HT1080 (cell line): ENCODE measurements at regions not wholly inside any gene's neighbourhood (a gene's known extent, or its start where the extent isn't known, plus 50 kb on each side); places are given as distances from the start of the nearest gene placed in this dataset.

Experiments used
- DNase-seq: peaks from one replicate; pipeline ENCODE4 v3.0.0-alpha.2; 2015; ENCODE audit warnings: low read depth

DNA sequence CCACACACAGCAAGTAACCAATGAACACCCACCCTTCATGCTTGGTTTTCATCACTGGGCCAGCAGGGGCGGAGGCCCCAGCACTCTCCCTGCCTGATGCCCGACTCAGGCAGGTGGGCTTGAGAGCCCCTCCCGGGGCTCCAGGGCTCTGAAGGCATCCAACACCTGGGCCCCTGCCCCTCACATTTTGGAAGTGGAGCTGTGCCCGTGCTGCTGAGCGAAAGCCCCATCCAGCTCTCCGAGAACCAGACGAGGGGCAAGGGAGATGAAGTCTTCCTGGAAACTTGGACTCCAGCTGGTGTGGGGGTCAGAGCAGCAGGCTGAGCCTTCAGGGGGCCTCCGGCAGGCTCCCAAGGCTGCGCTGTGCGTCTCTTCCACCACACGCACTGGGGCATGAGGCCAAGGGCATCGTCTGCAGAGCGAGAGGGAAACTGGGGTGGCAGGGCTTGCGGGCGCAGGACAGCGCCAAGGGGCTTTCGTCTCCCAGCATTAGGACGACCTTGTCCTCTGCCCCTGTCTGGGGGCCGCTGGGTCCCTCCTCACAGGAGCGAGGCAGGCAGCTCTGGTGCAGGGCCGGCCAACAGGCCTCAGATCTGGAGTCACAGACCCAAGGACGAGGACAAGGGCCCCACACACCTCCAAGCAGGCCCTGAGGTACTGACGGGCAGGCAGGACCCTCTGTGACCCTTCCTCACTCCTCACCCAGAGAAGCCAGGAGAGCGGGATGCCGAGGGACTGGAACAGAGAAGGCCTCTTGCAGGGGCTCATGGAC, 108.3 kb upstream of the FAM20C start:
- no peak for DNase-seq

DNA sequence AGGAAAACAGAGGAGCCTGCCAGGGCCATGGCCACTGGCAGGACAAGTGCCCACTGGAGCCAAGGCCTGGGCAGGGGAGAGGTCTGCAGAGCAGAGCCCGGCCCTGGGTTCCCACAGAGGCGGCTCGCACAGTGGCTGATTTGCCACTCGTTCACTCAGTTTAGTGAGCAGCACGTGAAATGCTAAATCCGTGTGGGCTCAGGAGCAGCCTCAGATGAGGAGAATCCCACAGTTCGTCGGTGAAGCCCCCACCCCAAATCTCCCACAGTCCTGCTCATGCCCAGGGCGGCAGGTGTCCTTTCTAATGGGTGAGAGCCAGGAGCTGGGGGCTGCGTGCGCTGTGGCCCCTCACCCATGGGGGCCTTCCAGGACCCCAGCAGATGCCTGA, 107.7 kb upstream of the FAM20C start:
- no peak for DNase-seq

DNA sequence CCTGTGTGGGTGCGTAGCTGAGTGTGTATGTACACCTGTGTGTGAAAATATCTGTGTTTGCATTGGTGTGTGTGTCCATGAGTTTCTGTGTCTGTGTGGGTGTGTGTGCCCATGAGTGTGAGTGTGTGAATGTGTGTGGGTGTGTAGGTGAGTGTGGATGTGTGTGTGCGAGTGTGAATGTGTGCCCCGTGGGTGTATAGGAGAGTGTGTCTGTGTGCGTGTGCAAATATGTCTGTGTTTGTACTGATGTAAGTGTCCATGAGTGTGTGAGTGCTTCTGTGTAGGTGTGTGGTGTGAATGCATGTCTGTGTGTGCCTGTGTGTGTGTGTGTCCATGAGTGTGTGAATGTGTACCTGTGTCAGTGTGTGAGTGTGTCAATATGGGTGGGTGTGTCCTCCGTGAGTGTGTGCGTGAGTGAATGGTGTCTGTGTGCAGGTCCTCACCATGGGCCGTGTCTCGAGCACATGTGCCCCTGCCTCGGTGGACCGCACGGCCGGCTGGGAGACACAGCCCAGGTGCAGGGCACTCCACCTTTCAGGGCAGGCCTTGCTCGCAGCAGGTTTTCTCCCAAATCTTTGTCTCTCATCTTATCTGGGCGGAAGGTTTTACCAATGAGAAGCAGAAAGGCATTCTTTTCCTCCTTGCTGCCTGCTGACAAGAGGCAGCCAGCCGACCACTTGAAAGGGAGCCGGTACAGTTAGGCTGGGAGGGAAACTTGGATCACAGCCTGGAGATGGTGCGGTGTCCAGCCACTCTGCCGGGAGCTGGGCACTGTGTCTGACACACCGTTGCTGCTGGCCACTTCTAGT, 107.1 kb upstream of the FAM20C start:
- peak; percentile 60 for DNase-seq

DNA sequence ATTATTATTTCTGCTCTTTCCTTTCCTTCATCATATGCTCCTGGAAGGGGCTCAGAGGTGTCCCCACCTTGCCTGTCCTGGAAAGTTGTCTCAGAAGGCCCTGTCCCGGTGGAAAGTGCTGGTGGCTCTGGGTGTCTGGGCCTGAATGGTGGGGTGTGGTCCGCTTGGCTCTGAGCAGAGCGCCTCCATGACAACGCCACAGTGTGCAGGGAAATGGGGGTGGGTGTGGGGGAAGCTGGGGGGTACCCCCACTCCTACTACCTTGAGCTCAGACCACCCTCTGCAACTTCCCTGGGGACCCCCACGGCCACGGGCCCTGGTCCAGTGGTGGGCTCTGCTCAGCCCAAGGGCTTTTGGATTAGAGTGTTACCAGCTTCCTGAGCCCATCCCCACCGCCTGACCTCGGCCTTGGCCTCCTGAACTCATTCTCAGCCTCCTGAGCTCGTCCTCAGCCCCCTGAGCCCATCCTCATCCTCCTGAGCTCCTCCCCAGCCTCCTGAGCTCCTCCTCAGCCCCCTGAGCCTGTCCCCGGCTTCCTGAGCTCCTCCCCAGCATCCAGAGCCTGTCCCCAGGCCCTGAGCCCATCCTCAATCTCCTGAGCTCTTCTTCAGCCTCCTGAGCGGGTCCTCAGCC, 106.4 kb upstream of the FAM20C start:
- no peak for DNase-seq

DNA sequence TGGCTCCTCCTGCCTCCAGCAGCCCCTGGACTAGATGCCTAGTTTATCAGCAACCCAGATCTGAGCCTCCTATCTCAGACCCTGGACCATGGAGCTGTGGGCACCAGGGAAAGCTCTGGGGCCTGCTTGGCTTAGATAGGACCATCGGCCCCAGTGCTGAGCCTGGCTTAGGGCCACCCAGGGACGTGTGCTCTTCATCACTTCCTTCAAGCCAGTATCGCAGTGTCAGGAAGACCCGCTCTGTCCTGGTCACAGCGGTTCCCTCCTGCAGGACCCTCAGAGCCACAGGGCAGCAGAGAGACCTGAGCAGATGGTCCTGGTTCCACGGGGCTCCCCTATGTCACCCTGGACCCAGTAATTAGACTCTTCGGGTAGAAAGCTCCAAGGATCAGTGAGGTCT, 105.7 kb upstream of the FAM20C start:
- no peak for DNase-seq

DNA sequence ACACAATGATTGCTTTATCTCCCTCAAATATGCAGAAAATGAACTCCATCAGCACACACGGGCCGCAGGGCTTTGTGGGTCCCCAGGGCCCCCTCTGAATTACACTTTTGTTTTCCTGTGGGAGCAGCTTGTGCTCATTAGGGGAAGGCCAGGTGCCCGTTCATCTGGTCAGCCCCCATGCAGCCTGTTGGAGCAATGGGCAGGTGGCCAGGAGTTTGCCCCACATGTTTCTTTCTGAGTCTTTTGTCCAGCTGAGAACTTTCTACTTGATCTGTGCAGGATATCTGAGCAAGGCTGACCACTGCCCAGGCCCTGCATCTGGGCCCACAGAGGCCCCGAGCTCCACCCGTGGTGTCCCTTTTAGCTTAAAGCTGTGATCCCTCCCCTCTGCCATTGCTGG, 105.3 kb upstream of the FAM20C start:
- no peak for DNase-seq

DNA sequence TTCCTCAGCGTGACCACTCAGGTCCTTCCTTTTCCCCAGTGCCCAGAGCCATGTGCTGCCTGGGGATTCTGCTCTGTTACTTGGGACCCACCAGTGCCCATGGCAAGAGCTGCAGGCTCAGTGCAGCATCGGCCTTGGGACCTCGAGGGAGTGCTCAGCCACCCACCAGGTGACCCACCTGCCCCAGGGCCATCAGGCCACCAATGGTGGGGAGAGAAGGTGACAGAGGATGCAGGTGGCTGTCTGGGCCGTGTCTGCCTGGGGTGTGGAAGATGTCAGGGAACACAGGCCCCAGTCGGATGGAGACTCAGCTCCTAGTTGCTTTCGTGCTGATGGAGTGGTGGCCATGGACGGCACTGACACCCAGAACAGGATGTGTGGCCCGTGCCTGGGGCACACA, 104.7 kb upstream of the FAM20C start:
- DNase-seq, result no peak

DNA sequence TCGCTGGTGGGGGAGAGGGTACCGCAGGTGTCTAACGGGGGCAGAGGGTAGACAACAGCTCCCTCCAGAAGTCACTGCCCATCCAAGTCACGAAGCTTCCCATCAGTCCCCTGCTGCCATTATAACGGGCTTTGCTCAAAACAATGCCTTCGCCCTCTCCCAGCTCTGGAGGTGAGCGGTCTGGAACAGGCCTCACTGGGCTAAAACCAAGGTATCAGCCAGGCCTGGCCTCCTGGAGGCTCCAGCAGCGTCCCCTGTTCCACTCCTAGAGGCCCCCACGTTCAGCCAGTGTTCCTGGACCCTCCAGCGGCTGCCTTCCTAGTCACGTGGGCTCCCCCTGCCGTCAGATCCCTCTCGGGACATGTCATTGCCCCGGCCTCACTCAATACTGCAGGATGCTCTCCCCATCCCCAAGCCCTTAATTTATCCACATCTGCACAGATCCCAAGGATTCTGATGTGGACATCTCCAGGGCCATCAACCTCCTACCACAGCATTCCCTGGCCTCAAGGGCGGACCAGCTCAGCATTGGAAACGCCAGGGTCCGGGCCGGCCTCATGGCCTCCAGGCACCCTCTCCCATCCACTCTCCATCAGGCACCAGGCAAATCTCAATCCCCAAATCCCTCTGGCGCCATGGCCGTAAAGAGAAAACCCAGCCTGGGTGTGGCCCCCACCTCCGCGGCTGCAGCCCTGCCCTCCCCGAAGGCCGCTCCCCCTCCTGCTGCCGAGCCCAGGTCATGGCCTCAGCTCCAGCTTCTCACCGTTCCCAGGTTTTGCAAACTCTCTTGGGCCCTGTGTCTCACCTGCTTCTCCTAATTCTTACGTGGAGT, 104.1 kb upstream of the FAM20C start:
- DNase-seq, result no peak

DNA sequence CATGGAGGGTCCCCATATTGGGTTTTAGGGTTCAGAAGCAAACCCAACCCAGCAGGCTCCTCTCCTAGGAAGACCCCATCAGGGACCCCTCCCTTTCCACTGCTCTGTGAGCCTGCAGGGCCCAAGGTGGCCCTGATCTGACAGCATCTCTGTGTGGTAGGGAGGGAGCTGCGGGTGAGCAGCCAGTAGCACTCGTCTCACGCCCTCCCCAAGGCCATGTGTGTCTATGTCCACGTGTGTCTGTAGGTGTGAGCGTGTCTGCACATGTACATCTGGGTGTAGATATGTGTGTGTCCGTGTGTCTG, 103.5 kb upstream of the FAM20C start:
- no peak for DNase-seq

DNA sequence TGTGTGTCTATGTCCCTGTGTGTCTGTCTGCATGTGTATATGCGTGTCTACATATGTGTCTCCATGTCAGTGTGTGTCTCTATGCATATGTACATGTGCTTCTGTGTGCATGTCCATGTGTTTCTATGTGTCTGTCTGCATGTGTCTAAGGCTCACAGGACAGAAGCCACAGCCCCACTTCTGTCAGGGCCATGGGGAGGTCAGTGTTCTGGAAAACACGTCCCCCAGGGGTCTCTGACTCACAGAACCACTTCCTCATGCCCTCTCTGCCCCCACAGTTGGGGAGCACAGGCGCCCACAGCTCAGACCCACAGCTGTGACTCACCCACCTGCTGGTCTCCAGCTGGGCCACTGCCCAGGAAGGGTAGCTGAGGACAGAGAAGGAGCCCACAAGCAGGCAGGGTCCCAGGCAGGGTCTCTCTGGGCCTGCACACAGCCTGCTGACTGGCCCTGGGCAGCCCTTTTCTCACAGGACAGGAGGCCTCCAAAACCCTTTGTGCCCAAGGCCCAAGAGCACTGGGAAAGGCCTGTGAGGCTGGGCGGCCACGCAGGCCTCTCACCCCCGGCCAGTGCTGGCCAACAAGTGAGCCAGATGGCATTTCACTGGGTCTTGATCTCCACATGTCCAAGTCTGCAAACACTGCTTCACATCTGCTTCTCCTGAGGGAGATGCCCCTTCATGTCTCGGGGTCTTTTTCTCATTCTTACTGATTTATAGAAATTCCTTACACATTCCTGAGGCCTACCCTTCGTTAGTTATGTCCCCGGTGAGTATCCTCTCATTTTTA, 102.9 kb upstream of the FAM20C start:
- peak; percentile 98 for DNase-seq

DNA sequence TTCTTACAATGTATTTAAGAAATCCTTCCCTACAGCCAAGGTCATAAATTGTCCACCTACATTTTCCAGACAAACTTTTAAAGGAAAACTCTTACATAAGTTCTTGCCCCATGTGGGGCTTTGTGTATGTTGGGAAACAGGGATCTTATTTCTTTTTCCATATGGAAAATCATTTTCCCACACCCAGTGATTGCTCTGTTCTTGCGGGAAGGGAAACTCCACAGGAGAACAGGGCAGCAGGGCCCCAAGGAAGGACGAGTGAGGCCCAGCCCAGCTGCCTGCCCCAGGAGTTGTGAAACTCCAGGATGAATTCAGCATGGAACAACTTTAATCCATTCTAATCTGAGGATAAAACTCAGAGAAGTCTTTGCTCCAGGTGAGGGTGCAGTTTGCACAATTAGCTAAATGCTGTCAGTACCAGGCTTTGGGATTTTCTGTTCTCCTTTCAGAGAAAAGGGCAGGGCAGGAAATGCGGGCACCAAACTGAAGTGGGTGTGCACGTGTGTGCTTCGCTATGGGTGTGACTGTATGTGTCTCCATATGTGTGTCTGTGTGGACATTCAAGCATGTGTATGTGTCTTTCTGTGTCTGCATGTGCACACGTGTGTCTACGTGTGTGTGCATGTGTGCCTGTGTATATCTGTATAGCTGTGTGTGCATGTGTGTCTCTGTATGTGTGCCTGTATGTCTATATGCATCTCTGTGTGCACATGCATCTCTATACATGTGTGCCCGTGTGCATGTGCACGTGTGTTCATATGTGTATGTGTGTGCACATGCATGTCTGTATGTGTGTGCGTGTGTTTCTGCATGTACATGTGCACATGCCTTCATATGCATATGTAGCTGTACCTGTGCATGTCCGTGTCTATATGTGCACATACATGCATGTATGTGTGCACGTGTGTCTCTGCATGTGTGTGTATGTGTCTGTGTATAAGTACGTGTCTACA, 102.0 kb upstream of the FAM20C start:
- DNase-seq, result peak; percentile 49

DNA sequence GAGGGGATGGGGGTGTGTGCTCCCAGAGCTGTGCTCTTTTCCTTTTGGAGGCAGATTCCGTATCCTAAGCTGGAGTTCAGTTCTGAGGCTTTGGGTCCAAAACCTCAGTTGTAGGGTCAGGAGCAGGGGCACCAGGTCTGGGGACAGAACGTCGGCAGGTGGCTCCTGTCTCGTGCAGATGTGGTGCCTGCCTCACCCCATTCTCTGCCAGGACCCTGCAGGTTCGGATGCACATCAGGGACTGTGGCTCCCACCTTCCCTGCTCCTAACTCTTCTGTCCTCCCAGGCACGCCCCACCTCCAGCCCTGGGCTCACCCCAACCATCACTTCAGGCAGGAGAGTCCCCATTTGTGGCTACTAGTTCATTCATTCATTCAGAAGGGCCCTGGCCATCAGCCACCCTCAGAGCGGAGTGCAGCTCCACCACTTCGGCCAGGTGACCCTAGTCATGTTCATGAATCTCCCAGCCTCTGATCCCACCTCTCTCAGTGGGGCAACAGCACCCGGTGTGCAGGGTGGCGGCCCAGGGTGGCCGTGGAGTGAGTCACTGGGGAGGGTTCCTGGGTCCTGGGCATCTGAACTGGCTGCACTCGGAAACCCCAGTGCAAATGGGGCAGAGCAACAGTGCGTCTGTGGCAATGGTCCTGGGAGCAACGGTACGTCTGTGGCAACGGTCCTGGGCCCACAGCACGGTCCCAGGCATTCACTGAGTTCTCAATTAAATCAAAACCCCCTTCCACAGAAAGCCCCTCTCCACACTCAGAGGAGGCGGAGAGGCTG, 100.8 kb upstream of the FAM20C start:
- DNase-seq, result no peak

DNA sequence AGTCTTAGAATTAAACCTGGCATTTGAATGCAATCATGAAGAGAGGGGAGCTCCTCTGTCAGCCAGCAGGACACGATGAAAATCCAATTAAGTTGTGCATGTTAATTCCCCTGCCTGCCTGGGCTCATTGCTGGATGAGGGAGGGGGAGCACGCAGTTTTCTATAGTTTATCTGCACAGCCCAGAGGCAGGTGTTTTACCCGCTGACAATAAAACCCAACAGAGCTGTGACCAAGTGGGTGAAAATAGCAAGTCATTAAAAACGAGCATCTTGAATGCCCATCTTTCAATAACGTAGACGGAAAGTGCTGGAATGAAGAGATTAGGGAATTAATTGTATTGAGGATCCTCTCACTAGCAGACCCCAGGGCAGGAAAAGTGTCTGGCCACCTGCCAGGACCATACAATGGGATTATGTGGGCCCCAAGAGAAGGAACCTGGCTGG, 100.1 kb upstream of the FAM20C start:
- no peak for DNase-seq

DNA sequence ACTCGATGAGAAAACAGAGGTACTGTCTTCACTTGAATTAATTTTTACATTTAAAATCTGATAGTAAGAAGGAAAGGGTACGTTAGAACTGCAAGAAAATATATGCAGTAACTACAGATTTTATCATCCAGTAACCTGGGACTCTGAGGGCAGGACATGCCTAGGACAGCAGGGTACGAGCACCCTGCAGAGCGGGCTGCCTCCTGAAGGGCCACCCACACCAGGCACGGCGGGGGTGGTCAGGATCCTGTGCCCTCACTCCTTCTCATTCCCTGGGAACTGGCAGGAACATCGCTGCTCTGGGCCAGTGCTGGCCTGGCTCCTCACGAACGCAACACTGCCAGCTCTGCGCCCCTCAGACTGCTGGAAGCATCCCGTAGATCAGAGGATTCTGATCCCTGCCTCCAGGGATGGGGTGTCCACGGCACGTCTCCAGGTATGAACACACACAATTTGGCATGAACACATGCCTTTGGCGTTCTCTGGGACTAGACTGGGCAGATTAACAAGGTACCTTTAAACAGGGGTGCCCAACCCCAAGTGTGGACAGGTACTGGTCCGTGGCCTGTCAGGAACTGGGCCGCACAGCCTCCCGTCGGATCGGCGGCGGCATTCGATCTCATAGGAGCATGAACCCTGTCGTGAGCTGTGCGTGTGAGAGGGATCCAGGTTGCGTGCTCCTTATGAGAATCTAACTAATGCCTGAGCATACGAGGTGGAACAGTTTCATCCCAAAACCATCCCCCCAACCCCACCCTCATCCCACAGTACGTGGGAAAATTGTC, 99.3 kb upstream of the FAM20C start:
- DNase-seq, result no peak

DNA sequence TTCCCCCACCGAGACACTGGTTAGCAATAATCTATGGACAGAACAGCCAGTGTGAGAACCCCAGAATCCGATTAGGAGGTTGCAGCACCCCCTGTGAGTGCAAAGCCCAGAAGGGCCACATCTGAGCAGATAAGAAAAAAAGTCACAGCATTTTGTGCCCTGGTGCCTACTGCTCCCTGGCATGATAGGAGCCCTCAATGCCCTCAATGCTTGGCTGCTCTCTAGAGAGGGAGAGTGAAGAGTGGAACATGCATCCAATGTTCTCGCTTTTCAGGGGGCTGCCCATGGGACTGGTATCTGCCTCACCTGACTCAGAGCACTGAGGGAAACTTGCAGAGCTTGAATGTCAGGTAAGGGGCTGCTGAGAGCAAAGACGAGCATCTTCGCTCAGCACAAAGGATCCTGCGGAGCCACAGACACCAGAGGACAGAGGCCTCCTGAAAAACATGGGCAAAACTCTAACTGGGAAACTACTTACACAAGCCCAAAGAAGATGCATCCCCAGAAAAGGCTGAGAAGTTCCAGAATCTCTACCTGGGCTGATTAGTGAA, 98.0 kb upstream of the FAM20C start:
- no peak for DNase-seq

DNA sequence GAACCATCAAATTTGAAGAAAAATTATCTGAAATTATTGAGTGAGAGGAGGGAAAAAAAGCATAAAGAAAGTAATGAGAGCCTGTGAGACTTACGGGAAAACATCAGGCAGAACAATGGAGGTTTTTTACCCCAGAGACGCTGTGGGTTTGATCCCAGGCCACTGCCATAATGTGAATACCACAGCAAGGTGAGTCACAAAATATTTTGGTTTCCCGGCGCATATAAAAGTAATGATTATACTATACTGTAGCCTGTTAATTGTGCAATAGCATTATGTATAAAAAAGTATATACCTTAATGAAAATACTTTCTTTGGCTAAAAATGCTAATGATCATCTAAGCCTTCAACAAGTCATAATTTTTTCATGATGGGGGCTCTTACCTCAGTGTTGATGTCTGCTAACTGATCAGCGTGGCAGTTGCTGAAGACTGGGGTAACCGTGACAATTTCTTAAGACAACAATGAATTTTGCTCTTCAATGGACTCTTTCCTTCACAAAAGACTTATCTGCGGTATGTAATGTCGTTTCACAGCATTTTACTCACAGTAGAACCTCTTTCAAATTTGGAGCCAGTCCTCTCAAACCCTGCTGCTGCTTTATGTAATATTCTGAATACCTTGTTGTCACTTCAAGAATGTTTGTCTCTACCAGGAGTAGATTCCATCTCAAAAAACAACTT, 97.0 kb upstream of the FAM20C start:
- DNase-seq, result peak; percentile 83

DNA sequence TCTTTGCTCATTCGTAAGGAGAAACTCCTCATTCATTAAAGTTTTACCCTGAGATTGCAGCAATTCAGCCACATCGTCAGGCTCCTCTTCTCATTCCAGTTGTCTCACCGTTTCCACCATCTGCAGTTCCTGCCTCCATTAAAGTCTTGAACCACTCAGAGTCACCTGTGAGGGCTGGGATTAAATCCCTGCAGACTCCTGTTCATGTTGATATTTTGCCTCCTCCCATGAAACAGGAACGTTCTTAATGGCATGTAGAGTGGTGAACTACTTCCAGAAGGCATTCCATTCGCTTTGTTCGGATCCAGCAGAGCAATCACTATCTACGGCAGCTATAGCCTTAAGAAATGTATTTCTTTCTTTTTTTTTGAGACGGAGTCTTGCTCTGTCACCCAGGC, 96.5 kb upstream of the FAM20C start:
- no peak for DNase-seq
